Keratinocyte (primary cell): ENCODE measurements at regions not wholly inside any gene's neighbourhood (a gene's known extent, or its start where the extent isn't known, plus 50 kb on each side); places are given as distances from the start of the nearest gene placed in this dataset.

ENCODE experiments used
- DNase-seq: peaks from one replicate; pipeline ENCODE4 v3.0.0-alpha.2; 2011; ENCODE audit warnings: low read depth, missing footprints, low spot score
- FAIRE-seq: peaks from 2 replicates; lab custom pipeline; 2011; peaks lifted over from hg19 to GRCh38; lab: Jason Lieb, UNC
- H2AFZ ChIP-seq: 2 replicates; pipeline ENCODE4 v1.6.0; 2012; ENCODE audit warnings: low read length, control low read depth, inconsistent platforms; ENCODE audit not compliant: control insufficient read depth
- H3K27ac ChIP-seq: 2 replicates; pipeline ENCODE4 v1.5.1; 2011; ENCODE audit warnings: low read length; ENCODE audit not compliant: control insufficient read depth, insufficient read depth
- H3K27me3 ChIP-seq: 3 replicates; pipeline ENCODE4 v1.6.0; 2011; ENCODE audit warnings: low read length; ENCODE audit not compliant: control insufficient read depth, insufficient read depth; ENCODE audit errors: extremely low read depth
- H3K36me3 ChIP-seq, 2 experiments: 2 replicates in 1 of 2; 3 replicates in 1 of 2; pipeline ENCODE4 v1.5.1; 2011; ENCODE audit warnings: low read length in 2 of 2, mild to moderate bottlenecking in 1 of 2; ENCODE audit not compliant: control insufficient read depth in 2 of 2, insufficient read depth in 2 of 2; ENCODE audit errors: extremely low read depth in 1 of 2
- H3K4me1 ChIP-seq: 3 replicates; pipeline ENCODE4 v1.5.1; 2011; ENCODE audit warnings: low read length; ENCODE audit not compliant: control insufficient read depth, insufficient read depth; ENCODE audit errors: extremely low read depth
- H3K4me2 ChIP-seq: 3 replicates; pipeline ENCODE4 v1.6.0; 2011; ENCODE audit warnings: low read depth, low read length; ENCODE audit not compliant: control insufficient read depth, insufficient read depth; ENCODE audit errors: extremely low read depth
- H3K4me3 ChIP-seq, 3 experiments: fragments of 200-600 bp in 1 of 3; sonication (generic) in 1 of 3; 2 replicates in 2 of 3; 3 replicates in 1 of 3; pipeline ENCODE4 v1.5.1; 2011 to 2016; ENCODE audit warnings: low read length in 3 of 3, mild to moderate bottlenecking in 3 of 3, control low read depth in 2 of 3, inconsistent platforms in 1 of 3, low read depth in 1 of 3, mixed read lengths in 1 of 3, mixed run types in 1 of 3, moderate library complexity in 1 of 3; ENCODE audit not compliant: control insufficient read depth in 2 of 3, insufficient read depth in 2 of 3; ENCODE audit errors: extremely low read depth in 1 of 3
- H3K79me2 ChIP-seq: 2 replicates; pipeline ENCODE4 v1.6.0; 2012; ENCODE audit warnings: low read length; ENCODE audit not compliant: control insufficient read depth, insufficient read depth
- H3K9ac ChIP-seq: 3 replicates; pipeline ENCODE4 v1.6.0; 2011; ENCODE audit warnings: low read length; ENCODE audit not compliant: control insufficient read depth, insufficient read depth; ENCODE audit errors: extremely low read depth
- H3K9me1 ChIP-seq: 3 replicates; pipeline ENCODE4 v1.6.0; 2011; ENCODE audit warnings: low read length; ENCODE audit not compliant: control insufficient read depth, insufficient read depth; ENCODE audit errors: extremely low read depth
- H3K9me3 ChIP-seq: 2 replicates; pipeline ENCODE4 v1.5.1; 2012; ENCODE audit warnings: low read depth, low read length; ENCODE audit not compliant: control insufficient read depth
- H4K20me1 ChIP-seq: 3 replicates; pipeline ENCODE4 v1.6.0; 2011; ENCODE audit warnings: low read length; ENCODE audit not compliant: control insufficient read depth, insufficient read depth; ENCODE audit errors: extremely low read depth
- EZH2 ChIP-seq: IDR thresholded peaks from one replicate; pipeline ENCODE4 v1.6.1; 2012; ENCODE audit warnings: inconsistent platforms, mild to moderate bottlenecking, low read length, moderate library complexity
- dilution Hi-C: fragments of 300-500 bp; cut with MboI; formaldehyde crosslinking; loops from one replicate; pipeline ENCODE4 v1.7.0; 2020; ENCODE audit warnings: low sequenced_read_pairs; ENCODE audit not compliant: extremely low pct_ligation_motif_present
- TF ChIP-seq, protein P1 (sequence below), 3 experiments: IDR thresholded peaks in 1 of 3; conservative IDR thresholded peaks in 1 of 3; optimal IDR thresholded peaks in 1 of 3; 2 replicates in 2 of 3; 3 replicates in 1 of 3; pipeline versions ENCODE3 to v1.5.1; 2011; ENCODE audit warnings: low read length in 3 of 3, mild to moderate bottlenecking in 3 of 3, moderate library complexity in 2 of 3, control low read depth in 1 of 3, inconsistent platforms in 1 of 3; ENCODE audit not compliant: insufficient read depth in 2 of 3; ENCODE audit errors: extremely low read depth in 1 of 3

DNA sequence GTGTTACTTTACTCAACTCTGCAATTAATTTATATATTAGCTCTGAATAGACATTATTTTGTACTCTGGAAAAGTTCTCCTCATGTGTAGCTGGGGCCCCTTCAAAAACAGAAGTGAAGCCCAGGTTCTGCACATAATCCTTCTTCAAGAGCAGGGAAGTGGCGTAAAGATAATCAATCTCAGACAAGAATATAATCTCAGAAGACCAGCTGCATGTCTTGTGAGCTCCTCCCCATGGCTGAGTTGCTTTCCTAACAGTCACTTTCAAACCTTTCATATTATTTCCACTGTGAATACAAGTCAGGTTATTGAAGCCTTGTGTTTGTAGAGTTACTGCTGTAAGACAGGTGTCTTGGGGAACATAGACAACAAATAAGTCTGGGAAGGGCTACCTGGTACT, 691.9 kb downstream of the RFPL4B start:
- FAIRE-seq (no peak), DNase-seq (no peak)
- TF ChIP-seq, protein P1, sequence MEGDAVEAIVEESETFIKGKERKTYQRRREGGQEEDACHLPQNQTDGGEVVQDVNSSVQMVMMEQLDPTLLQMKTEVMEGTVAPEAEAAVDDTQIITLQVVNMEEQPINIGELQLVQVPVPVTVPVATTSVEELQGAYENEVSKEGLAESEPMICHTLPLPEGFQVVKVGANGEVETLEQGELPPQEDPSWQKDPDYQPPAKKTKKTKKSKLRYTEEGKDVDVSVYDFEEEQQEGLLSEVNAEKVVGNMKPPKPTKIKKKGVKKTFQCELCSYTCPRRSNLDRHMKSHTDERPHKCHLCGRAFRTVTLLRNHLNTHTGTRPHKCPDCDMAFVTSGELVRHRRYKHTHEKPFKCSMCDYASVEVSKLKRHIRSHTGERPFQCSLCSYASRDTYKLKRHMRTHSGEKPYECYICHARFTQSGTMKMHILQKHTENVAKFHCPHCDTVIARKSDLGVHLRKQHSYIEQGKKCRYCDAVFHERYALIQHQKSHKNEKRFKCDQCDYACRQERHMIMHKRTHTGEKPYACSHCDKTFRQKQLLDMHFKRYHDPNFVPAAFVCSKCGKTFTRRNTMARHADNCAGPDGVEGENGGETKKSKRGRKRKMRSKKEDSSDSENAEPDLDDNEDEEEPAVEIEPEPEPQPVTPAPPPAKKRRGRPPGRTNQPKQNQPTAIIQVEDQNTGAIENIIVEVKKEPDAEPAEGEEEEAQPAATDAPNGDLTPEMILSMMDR (optimal IDR thresholded peaks at IDR 0.05 in 1 of 3, IDR thresholded peaks at IDR 0.05 in 1 of 3, conservative IDR thresholded peaks at IDR 0.05 in 1 of 3; ENCODE audit: extremely low read depth in 1 of 3, insufficient read depth in 2 of 3, low read length in 3 of 3) = no peak
- TF ChIP-seq EZH2 = no peak

DNA sequence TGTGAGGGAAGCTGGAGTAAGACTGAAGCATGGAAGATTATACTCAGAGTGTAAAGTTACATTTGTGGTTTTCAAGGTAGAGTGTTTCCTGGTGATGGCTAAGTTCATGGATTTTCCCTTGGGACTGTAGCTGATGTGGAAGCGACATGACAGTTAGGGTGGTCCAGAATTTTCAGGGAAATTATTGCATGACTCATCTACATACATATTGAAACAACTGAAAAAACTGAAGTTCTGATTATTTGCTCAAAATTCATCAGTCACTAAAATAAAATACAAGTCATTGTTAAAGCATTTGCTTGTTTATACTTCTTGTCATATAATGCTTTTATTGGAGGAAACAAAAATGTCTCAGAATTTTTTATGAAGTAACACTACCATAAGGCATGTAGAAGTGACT, 700.0 kb downstream of the RFPL4B start:
- Histone ChIP-seq H3K4me3 (no peak overlapping the region), H3K4me1 (peaks cover 4% of the 10 kb centered on the region), H3K79me2 (no peaks in the 10 kb centered on the region), H3K9me3 (no peaks in the 10 kb centered on the region), H3K9me1 (no peaks in the 10 kb centered on the region), H3K9ac (no peak overlapping the region), H3K27ac (no peak overlapping the region), H4K20me1 (no peaks in the 10 kb centered on the region), H3K27me3 (no peaks in the 10 kb centered on the region), H3K4me2 (no peak overlapping the region), H3K36me3 (no peaks in the 10 kb centered on the region), H2AFZ (no peak overlapping the region)
- DNase-seq (no peak), FAIRE-seq (no peak)
- TF ChIP-seq, protein P1 (optimal IDR thresholded peaks at IDR 0.05 in 1 of 3, IDR thresholded peaks at IDR 0.05 in 1 of 3, conservative IDR thresholded peaks at IDR 0.05 in 1 of 3; ENCODE audit: extremely low read depth in 1 of 3, insufficient read depth in 2 of 3, low read length in 3 of 3) = no peak
- no peak for TF ChIP-seq EZH2
- dilution Hi-C loops = no loop called here

More for the DNA sequence above, 691.9 kb downstream of the RFPL4B start:
- Histone ChIP-seq H3K9me3 (no peaks in the 10 kb centered on the region), H3K4me1 (no peaks in the 10 kb centered on the region), H3K27ac (no peak overlapping the region), H3K4me2 (no peak overlapping the region), H3K4me3 (no peak overlapping the region), H3K9ac (no peak overlapping the region), H2AFZ (no peak overlapping the region), H3K36me3 (no peaks in the 10 kb centered on the region), H3K27me3 (no peaks in the 10 kb centered on the region), H4K20me1 (no peaks in the 10 kb centered on the region), H3K79me2 (no peaks in the 10 kb centered on the region), H3K9me1 (no peaks in the 10 kb centered on the region)
- dilution Hi-C loops = no loop called here
